ENCODE measurements at regions not wholly inside any gene's neighbourhood (a gene's known extent, or its start where the extent isn't known, plus 50 kb on each side); places are given as distances from the start of the nearest gene placed in this dataset.

GRCh38 chr2:138079976-138080375 is 115.7 kb downstream of the HNMT start:
- TF ChIP-seq GATA2 (IDR thresholded peaks at IDR 0.05; ENCODE audit: low read depth, low read length) (no peak), GATA3 (IDR thresholded peaks at IDR 0.05; ENCODE audit: low read depth, low read length) (no peak)
